Neural cell (in vitro differentiated cells): ENCODE measurements at regions not wholly inside any gene's neighbourhood (a gene's known extent, or its start where the extent isn't known, plus 50 kb on each side); places are given as distances from the start of the nearest gene placed in this dataset.

Experiments used
- CTCF ChIP-seq: fragments of 450-650 bp; IDR thresholded peaks from 2 replicates; pipeline ENCODE4 v1.5.1; 2014; ENCODE audit warnings: antibody characterized with exemption, mild to moderate bottlenecking, moderate library complexity; ENCODE audit not compliant: poor library complexity, severe bottlenecking
- EZH2 ChIP-seq: fragments of 200-600, 300-800 bp; shearing (Covaris generic), sonication (generic); IDR thresholded peaks from 2 replicates; pipeline ENCODE4 v1.6.1; 2014; ENCODE audit warnings: antibody characterized with exemption, low read length, borderline replicate concordance, mild to moderate bottlenecking; ENCODE audit not compliant: insufficient read depth, poor library complexity, severe bottlenecking
- POLR2AphosphoS5 ChIP-seq: IDR thresholded peaks from 2 replicates; pipeline ENCODE4 v1.6.1; 2012
- REST ChIP-seq: IDR thresholded peaks from 2 replicates; pipeline ENCODE4 v1.6.1; 2012; ENCODE audit warnings: borderline replicate concordance

DNA sequence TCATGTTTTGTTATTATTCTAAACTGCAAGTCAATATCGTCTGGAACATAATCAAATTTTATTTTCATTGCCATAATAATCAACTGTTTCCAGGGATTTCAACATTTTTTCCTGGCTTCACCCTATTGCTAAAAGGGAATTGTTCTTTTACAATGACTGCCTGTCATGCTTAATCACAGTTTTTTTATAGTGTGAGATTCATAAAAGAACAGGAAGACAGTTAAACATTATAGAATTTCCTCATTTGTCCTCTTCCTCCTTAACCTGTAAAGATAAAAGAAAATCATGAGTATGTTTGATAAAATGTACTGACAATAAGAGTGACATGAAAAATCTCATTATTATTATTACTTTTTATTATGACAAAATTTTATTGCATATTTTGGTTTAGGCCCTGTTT, 73.3 kb upstream of the CENPW start:
- TF ChIP-seq CTCF (no peak), REST (no peak), POLR2AphosphoS5 (no peak), EZH2 (no peak)
